A673 (cell line): ENCODE measurements at regions not wholly inside any gene's neighbourhood (a gene's known extent, or its start where the extent isn't known, plus 50 kb on each side); places are given as distances from the start of the nearest gene placed in this dataset.

Source experiments
- BruUV-seq: library from RNA; stranded (reverse); fragments of 400-500 nt; replicated peaks from 2 replicates; lab custom pipeline; 2021; lab: Mats Ljungman, UMichigan
- CTCF ChIA-PET: fragments of 300-600 bp; sonication (Branson Sonifier 250); formaldehyde crosslinking; loops from one replicate; lab custom pipeline; 2022; ENCODE audit warnings: antibody characterized with exemption; lab: Charles Lee
- POLR2A ChIA-PET: fragments of 300-600 bp; sonication (Branson Sonifier 250); formaldehyde crosslinking; loops from one replicate; lab custom pipeline; 2022; ENCODE audit warnings: antibody characterized with exemption; ENCODE audit not compliant: low non-redundant PET; lab: Charles Lee
- DNase-seq: peaks from one replicate; pipeline ENCODE4 v3.0.0-alpha.2; 2015; ENCODE audit warnings: low spot score
- H3K27ac ChIP-seq: fragments of 200-600 bp; sonication (generic); 2 replicates; pipeline ENCODE4 v1.5.1; 2016; ENCODE audit warnings: mixed run types, low read depth, mild to moderate bottlenecking, mixed read lengths, antibody characterized with exemption, low read length; ENCODE audit not compliant: poor library complexity, severe bottlenecking
- H3K27me3 ChIP-seq: fragments of 200-600 bp; sonication (generic); replicated peaks from 2 replicates; pipeline ENCODE4 v1.6.1; 2017; ENCODE audit warnings: mixed run types, low read depth, mild to moderate bottlenecking, mixed read lengths, antibody characterized with exemption, low read length; ENCODE audit not compliant: insufficient read depth, poor library complexity
- H3K36me3 ChIP-seq: fragments of 200-600 bp; sonication (generic); 2 replicates; pipeline ENCODE4 v1.6.1; 2016; ENCODE audit warnings: mixed run types, mild to moderate bottlenecking, mixed read lengths, antibody characterized with exemption, low read length; ENCODE audit not compliant: insufficient read depth, poor library complexity, severe bottlenecking
- H3K4me1 ChIP-seq: fragments of 200-600 bp; sonication (generic); 2 replicates; pipeline ENCODE4 v1.6.1; 2017; ENCODE audit warnings: mixed run types, mild to moderate bottlenecking, mixed read lengths, antibody characterized with exemption, low read length; ENCODE audit not compliant: insufficient read depth, poor library complexity, severe bottlenecking
- H3K4me3 ChIP-seq: fragments of 200-600 bp; sonication (generic); 2 replicates; pipeline ENCODE4 v1.5.1; 2016; ENCODE audit warnings: low read depth, mixed run types, mild to moderate bottlenecking, mixed read lengths, low read length; ENCODE audit not compliant: poor library complexity, severe bottlenecking
- H3K9me3 ChIP-seq: fragments of 200-600 bp; sonication (generic); 2 replicates; pipeline ENCODE4 v1.6.1; 2016; ENCODE audit warnings: mixed run types, low read depth, mild to moderate bottlenecking, mixed read lengths, antibody characterized with exemption, low read length; ENCODE audit not compliant: poor library complexity, severe bottlenecking
- EZH2 ChIP-seq: fragments of 200-600 bp; sonication (generic); IDR thresholded peaks from 2 replicates; pipeline ENCODE4 v1.6.1; 2017; ENCODE audit warnings: borderline replicate concordance, low read depth, mild to moderate bottlenecking, mixed read lengths, antibody characterized with exemption, low read length; ENCODE audit not compliant: poor library complexity, severe bottlenecking
- intact Hi-C: fragments of 100-400 bp; cut with micrococcal nuclease; formaldehyde crosslinking; loops from one replicate; pipeline ENCODE4 v1.10.0; 2022; ENCODE audit not compliant: unreplicated experiment
- TF ChIP-seq, protein P1 (sequence below): fragments of 300-800, 200-600 bp; sonication (generic); conservative IDR thresholded peaks from 2 replicates; pipeline ENCODE4 v1.5.1; 2017; ENCODE audit warnings: low read depth, mild to moderate bottlenecking, antibody characterized with exemption, low read length, moderate library complexity, mixed read lengths

DNA sequence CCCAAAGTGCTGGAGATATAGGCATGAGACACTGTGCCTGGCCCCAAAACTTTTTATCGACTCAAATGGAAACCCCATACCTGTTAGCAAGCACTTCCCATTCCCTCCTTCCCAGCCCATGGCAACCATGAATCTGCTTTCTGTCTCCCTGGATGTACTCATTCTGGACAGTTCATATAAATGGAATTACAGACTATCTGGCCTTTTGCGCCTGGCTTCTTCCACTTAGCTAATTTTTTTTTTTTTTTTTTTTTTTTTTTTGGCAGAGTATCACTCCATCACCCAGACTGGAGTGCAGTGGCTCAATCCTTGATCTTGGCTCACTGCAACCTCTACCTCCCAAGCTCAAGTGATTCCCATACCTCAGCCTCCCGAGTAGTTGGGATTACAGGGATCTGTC, 134.5 kb upstream of the MED13L start:
- Histone ChIP-seq H3K36me3 (no peaks in the 10 kb centered on the region), H3K4me1 (peaks cover 1% of the 10 kb centered on the region), H3K4me3 (no peak overlapping the region), H3K9me3 (no peaks in the 10 kb centered on the region), H3K27ac (no peak overlapping the region), H3K27me3 (no peaks in the 10 kb centered on the region)
- no peak for DNase-seq
- BruUV-seq: no TSS peak
- ChIA-PET POLR2A (interaction anchor here (0.6 kb wide), 2 partner anchors 209 to 1725 kb away, joined by 5 to 7 read pairs; no protein-coding TSS in a partner anchor), CTCF (no interaction called here)
- TF ChIP-seq EZH2: no peak
- TF ChIP-seq, protein P1, sequence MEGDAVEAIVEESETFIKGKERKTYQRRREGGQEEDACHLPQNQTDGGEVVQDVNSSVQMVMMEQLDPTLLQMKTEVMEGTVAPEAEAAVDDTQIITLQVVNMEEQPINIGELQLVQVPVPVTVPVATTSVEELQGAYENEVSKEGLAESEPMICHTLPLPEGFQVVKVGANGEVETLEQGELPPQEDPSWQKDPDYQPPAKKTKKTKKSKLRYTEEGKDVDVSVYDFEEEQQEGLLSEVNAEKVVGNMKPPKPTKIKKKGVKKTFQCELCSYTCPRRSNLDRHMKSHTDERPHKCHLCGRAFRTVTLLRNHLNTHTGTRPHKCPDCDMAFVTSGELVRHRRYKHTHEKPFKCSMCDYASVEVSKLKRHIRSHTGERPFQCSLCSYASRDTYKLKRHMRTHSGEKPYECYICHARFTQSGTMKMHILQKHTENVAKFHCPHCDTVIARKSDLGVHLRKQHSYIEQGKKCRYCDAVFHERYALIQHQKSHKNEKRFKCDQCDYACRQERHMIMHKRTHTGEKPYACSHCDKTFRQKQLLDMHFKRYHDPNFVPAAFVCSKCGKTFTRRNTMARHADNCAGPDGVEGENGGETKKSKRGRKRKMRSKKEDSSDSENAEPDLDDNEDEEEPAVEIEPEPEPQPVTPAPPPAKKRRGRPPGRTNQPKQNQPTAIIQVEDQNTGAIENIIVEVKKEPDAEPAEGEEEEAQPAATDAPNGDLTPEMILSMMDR: no peak
- intact Hi-C loops: no loop called here

DNA sequence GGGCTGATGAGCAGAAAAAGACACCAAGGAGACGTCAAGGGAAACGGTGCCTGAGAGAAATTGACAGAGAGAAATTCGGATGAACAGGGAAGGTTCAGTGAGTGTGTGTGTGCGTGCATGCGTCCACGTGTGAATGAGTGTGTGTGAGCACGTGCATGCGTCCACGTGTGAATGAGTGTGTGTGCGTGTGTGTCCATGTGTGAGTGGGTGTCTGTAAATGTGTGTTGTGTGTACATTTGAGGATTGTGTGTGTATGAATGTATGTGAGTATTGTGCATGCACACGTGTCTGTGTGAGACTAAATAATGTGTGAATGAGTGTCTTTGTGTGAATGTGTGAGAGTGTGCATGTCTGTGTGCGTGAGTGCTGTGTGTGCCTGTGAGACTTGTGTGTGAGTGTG, 137.4 kb upstream of the MED13L start:
- no peaks in the 10 kb centered on the region for H3K27me3 ChIP-seq
- no TSS peak for BruUV-seq
- intact Hi-C loops: no loop called here
- CTCF ChIA-PET: no interaction called here
- TF ChIP-seq, protein P1: no peak
- TF ChIP-seq EZH2: no peak
- H3K4me1 ChIP-seq: no peaks in the 10 kb centered on the region
- H3K27ac ChIP-seq: no peak overlapping the region
- no peaks in the 10 kb centered on the region for H3K36me3 ChIP-seq
- no peak overlapping the region for H3K4me3 ChIP-seq
- no peaks in the 10 kb centered on the region for H3K9me3 ChIP-seq
- POLR2A ChIA-PET: no interaction called here
- no peak for DNase-seq

DNA sequence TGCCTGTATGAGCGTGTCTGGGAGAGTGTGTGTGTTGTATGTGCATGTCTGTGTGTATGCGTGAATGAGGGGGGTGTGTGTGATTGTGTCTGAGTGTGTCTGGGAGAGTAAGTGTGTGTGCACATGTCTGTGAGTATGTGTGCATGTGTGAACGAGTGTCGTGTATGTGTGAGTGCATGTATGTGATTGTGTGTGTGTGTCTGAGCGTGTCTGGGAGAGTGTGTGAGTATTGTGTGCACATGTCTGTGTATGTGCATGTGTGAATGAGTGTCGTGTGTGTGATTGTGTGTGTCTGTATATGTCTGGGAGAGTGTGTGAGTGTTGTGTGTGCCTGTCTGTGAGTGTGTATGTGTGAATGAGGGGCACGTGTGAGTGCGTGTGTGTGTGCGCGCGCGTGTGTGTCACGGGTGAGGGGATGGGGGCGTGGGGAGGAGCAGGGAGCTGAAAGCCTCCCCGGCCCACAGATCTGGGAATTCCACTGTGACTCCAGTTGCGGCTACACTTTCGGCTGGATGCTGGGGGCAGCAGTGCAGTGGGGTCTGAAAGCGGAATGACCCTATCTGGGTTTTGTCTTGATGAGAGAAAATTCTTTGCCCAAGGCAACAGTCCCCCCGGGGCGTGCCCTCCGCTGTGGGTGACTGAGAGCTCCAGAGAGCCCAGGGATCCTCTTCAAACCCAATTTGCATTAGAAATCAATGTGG, 138.1 kb upstream of the MED13L start:
- Histone ChIP-seq H3K4me3 (no peak overlapping the region), H3K27me3 (no peaks in the 10 kb centered on the region), H3K27ac (no peak overlapping the region), H3K36me3 (no peaks in the 10 kb centered on the region), H3K4me1 (no peaks in the 10 kb centered on the region), H3K9me3 (no peaks in the 10 kb centered on the region)
- intact Hi-C loops: no loop called here
- ChIA-PET CTCF (no interaction called here), POLR2A (no interaction called here)
- BruUV-seq: no TSS peak
- DNase-seq: no peak
- TF ChIP-seq, protein P1: no peak
- no peak for TF ChIP-seq EZH2
